ENCODE measurements at regions not wholly inside any gene's neighbourhood (a gene's known extent, or its start where the extent isn't known, plus 50 kb on each side); places are given as distances from the start of the nearest gene placed in this dataset.

GRCh38 chr3:117091676-117092075 is 382.1 kb downstream of the TUSC7 start:
- intact Hi-C loops (cut with micrococcal nuclease): no loop called here
- no peaks in the 10 kb centered on the region for H3K4me1 Mint-ChIP-seq (ENCODE audit: low read depth)
- H3K4me3 Mint-ChIP-seq: no peak overlapping the region
- no peaks in the 10 kb centered on the region for H3K27me3 Mint-ChIP-seq (ENCODE audit: insufficient read depth)
- no peak for DNase-seq (ENCODE audit: low spot score)
- H3K27ac Mint-ChIP-seq: no peak overlapping the region
- H3K36me3 Mint-ChIP-seq (ENCODE audit: low read depth): no peaks in the 10 kb centered on the region
- H3K9me3 Mint-ChIP-seq: peaks cover 4% of the 10 kb centered on the region

DNA sequence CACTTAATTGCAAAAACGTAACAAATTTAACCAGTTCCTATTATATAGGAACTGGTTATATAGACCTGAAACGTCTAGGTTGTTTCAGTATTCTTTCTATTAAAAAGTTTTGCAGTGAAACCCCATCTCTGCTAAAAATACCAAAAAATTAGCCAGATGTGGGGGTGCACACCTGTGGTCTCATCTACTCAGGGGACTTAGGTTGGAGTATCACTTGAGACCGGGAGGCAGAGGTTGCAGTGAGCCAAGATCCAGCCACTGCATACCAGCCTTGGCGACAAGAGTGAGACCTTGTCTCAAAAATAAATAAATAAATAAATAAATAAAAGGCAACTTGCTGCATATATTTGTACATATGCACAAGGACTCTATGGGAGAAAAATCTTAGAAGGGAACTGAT is 387.0 kb downstream of the TUSC7 start:
- no peaks in the 10 kb centered on the region for H3K4me1 Mint-ChIP-seq (ENCODE audit: low read depth)
- DNase-seq (ENCODE audit: low spot score): no peak
- H3K4me3 Mint-ChIP-seq: no peak overlapping the region
- intact Hi-C loops (cut with micrococcal nuclease): no loop called here
- H3K36me3 Mint-ChIP-seq (ENCODE audit: low read depth): no peaks in the 10 kb centered on the region
- H3K27me3 Mint-ChIP-seq (ENCODE audit: insufficient read depth): no peaks in the 10 kb centered on the region
- no peaks in the 10 kb centered on the region for H3K9me3 Mint-ChIP-seq
- H3K27ac Mint-ChIP-seq: no peak overlapping the region

- no peaks in the 10 kb centered on the region for H3K27me3 Mint-ChIP-seq (ENCODE audit: insufficient read depth)
Observed at GRCh38 chr3:117097351-117097750, 387.8 kb downstream of the TUSC7 start.

GRCh38 chr3:117101697-117102096 is 392.1 kb downstream of the TUSC7 start:
- no peaks in the 10 kb centered on the region for H3K9me3 Mint-ChIP-seq
- no peak overlapping the region for H3K4me3 Mint-ChIP-seq
- H3K27me3 Mint-ChIP-seq (ENCODE audit: insufficient read depth): no peaks in the 10 kb centered on the region
- intact Hi-C loops (cut with micrococcal nuclease): no loop called here
- H3K27ac Mint-ChIP-seq: no peak overlapping the region
- H3K36me3 Mint-ChIP-seq (ENCODE audit: low read depth): no peaks in the 10 kb centered on the region
- DNase-seq (ENCODE audit: low spot score): no peak
- no peaks in the 10 kb centered on the region for H3K4me1 Mint-ChIP-seq (ENCODE audit: low read depth)

More at GRCh38 chr3:117097351-117097750, 387.8 kb downstream of the TUSC7 start:
- Mint-ChIP-seq H3K4me1 (ENCODE audit: low read depth) (no peaks in the 10 kb centered on the region), H3K36me3 (ENCODE audit: low read depth) (no peaks in the 10 kb centered on the region), H3K9me3 (no peaks in the 10 kb centered on the region), H3K4me3 (no peak overlapping the region), H3K27ac (no peak overlapping the region)
- intact Hi-C loops (cut with micrococcal nuclease): no loop called here
- DNase-seq (ENCODE audit: low spot score): no peak

DNA sequence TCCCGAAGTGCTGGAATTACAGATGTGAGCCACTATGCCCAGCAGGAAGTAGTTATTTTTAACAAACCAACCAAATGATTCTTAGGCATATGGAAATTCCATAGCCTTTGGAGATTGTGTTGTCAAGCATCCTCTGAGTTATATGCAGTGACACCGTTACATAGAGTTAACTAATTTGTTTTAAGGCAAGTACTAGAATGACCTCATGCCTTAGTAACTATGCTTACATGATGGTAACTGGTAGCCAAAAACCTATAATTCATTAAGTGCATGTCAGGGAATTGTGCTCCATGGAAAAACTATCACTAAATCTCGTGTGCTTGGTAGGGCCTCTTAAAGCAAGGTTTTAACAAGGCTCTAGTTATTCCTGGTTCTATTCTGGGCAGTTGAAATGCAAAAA is 392.8 kb downstream of the TUSC7 start:
- Mint-ChIP-seq H3K36me3 (ENCODE audit: low read depth) (no peaks in the 10 kb centered on the region), H3K4me3 (no peak overlapping the region), H3K27me3 (ENCODE audit: insufficient read depth) (no peaks in the 10 kb centered on the region), H3K4me1 (ENCODE audit: low read depth) (no peaks in the 10 kb centered on the region), H3K27ac (no peak overlapping the region), H3K9me3 (no peaks in the 10 kb centered on the region)
- intact Hi-C loops (cut with micrococcal nuclease): no loop called here
- no peak for DNase-seq (ENCODE audit: low spot score)

DNA sequence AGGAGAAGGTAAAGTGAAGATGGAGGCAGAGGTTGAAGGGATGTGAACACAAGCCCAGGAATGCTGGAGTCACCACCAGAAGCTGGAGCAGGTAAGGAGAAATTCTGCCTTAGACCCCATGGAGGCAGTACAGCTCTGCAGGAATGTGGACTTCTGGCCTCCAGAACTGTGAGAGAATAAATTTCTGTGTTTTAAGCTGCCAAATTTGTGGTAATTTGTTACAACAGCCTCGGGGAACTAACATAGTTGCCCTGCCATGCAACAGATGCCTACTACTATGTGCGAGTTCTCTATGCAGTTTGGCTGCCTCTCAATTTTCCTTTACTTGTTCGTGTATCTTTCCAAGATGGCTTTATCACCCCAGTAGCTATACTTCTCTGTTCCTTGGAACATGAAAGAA is 394.1 kb downstream of the TUSC7 start:
- H3K9me3 Mint-ChIP-seq: no peaks in the 10 kb centered on the region
- H3K27ac Mint-ChIP-seq: no peak overlapping the region
- intact Hi-C loops (cut with micrococcal nuclease): no loop called here
- no peaks in the 10 kb centered on the region for H3K4me1 Mint-ChIP-seq (ENCODE audit: low read depth)
- no peaks in the 10 kb centered on the region for H3K27me3 Mint-ChIP-seq (ENCODE audit: insufficient read depth)
- no peaks in the 10 kb centered on the region for H3K36me3 Mint-ChIP-seq (ENCODE audit: low read depth)
- no peak overlapping the region for H3K4me3 Mint-ChIP-seq
- DNase-seq (ENCODE audit: low spot score): no peak

- intact Hi-C loops (cut with micrococcal nuclease): no loop called here
- no peaks in the 10 kb centered on the region for H3K4me1 Mint-ChIP-seq (ENCODE audit: low read depth)
- no peak overlapping the region for H3K27ac Mint-ChIP-seq
- H3K4me3 Mint-ChIP-seq: no peak overlapping the region
- DNase-seq (ENCODE audit: low spot score): no peak
- H3K9me3 Mint-ChIP-seq: no peaks in the 10 kb centered on the region
- H3K27me3 Mint-ChIP-seq (ENCODE audit: insufficient read depth): no peaks in the 10 kb centered on the region
- no peaks in the 10 kb centered on the region for H3K36me3 Mint-ChIP-seq (ENCODE audit: low read depth)
Observed at GRCh38 chr3:117104381-117104780, 394.8 kb downstream of the TUSC7 start.

- no peak overlapping the region for H3K27ac Mint-ChIP-seq
- DNase-seq (ENCODE audit: low spot score): no peak
- intact Hi-C loops (cut with micrococcal nuclease): no loop called here
Observed at GRCh38 chr3:117104792-117105191, 395.2 kb downstream of the TUSC7 start.

GRCh38 chr3:117105686-117106085 is 396.1 kb downstream of the TUSC7 start:
- no peaks in the 10 kb centered on the region for H3K4me1 Mint-ChIP-seq (ENCODE audit: low read depth)
- no peak overlapping the region for H3K27ac Mint-ChIP-seq
- no peaks in the 10 kb centered on the region for H3K27me3 Mint-ChIP-seq (ENCODE audit: insufficient read depth)

More at GRCh38 chr3:117104792-117105191, 395.2 kb downstream of the TUSC7 start:
- H3K27me3 Mint-ChIP-seq (ENCODE audit: insufficient read depth): no peaks in the 10 kb centered on the region
- H3K36me3 Mint-ChIP-seq (ENCODE audit: low read depth): no peaks in the 10 kb centered on the region
- H3K4me3 Mint-ChIP-seq: no peak overlapping the region
- no peaks in the 10 kb centered on the region for H3K4me1 Mint-ChIP-seq (ENCODE audit: low read depth)
- no peaks in the 10 kb centered on the region for H3K9me3 Mint-ChIP-seq

GRCh38 chr3:117106396-117106795 is 396.8 kb downstream of the TUSC7 start:
- Mint-ChIP-seq H3K4me1 (ENCODE audit: low read depth) (no peaks in the 10 kb centered on the region), H3K36me3 (ENCODE audit: low read depth) (no peaks in the 10 kb centered on the region), H3K27me3 (ENCODE audit: insufficient read depth) (no peaks in the 10 kb centered on the region), H3K9me3 (no peaks in the 10 kb centered on the region), H3K4me3 (no peak overlapping the region), H3K27ac (no peak overlapping the region)
- intact Hi-C loops (cut with micrococcal nuclease): no loop called here
- DNase-seq (ENCODE audit: low spot score): no peak

More at GRCh38 chr3:117105686-117106085, 396.1 kb downstream of the TUSC7 start:
- Mint-ChIP-seq H3K9me3 (no peaks in the 10 kb centered on the region), H3K36me3 (ENCODE audit: low read depth) (no peaks in the 10 kb centered on the region), H3K4me3 (no peak overlapping the region)
- intact Hi-C loops (cut with micrococcal nuclease): no loop called here
- DNase-seq (ENCODE audit: low spot score): no peak

- H3K9me3 Mint-ChIP-seq: no peaks in the 10 kb centered on the region
- DNase-seq (ENCODE audit: low spot score): no peak
- H3K4me1 Mint-ChIP-seq (ENCODE audit: low read depth): no peaks in the 10 kb centered on the region
- H3K27me3 Mint-ChIP-seq (ENCODE audit: insufficient read depth): no peaks in the 10 kb centered on the region
- no peaks in the 10 kb centered on the region for H3K36me3 Mint-ChIP-seq (ENCODE audit: low read depth)
- intact Hi-C loops (cut with micrococcal nuclease): no loop called here
- no peak overlapping the region for H3K27ac Mint-ChIP-seq
- no peak overlapping the region for H3K4me3 Mint-ChIP-seq
Observed at GRCh38 chr3:117107946-117108345, 398.4 kb downstream of the TUSC7 start.

GRCh38 chr3:117109178-117109577 is 399.6 kb downstream of the TUSC7 start:
- Mint-ChIP-seq H3K27ac (no peak overlapping the region), H3K9me3 (no peaks in the 10 kb centered on the region), H3K36me3 (ENCODE audit: low read depth) (no peaks in the 10 kb centered on the region), H3K4me1 (ENCODE audit: low read depth) (no peaks in the 10 kb centered on the region), H3K4me3 (no peak overlapping the region), H3K27me3 (ENCODE audit: insufficient read depth) (no peaks in the 10 kb centered on the region)
- DNase-seq (ENCODE audit: low spot score): no peak
- intact Hi-C loops (cut with micrococcal nuclease): no loop called here

- H3K27me3 Mint-ChIP-seq (ENCODE audit: insufficient read depth): no peaks in the 10 kb centered on the region
- intact Hi-C loops (cut with micrococcal nuclease): no loop called here
- no peaks in the 10 kb centered on the region for H3K36me3 Mint-ChIP-seq (ENCODE audit: low read depth)
- no peaks in the 10 kb centered on the region for H3K9me3 Mint-ChIP-seq
- DNase-seq (ENCODE audit: low spot score): no peak
- no peak overlapping the region for H3K27ac Mint-ChIP-seq
- no peak overlapping the region for H3K4me3 Mint-ChIP-seq
- no peaks in the 10 kb centered on the region for H3K4me1 Mint-ChIP-seq (ENCODE audit: low read depth)
Observed at GRCh38 chr3:117114517-117115265, 405.1 kb downstream of the TUSC7 start.
